ENCODE measurements at regions not wholly inside any gene's neighbourhood (a gene's known extent, or its start where the extent isn't known, plus 50 kb on each side); places are given as distances from the start of the nearest gene placed in this dataset.

DNA sequence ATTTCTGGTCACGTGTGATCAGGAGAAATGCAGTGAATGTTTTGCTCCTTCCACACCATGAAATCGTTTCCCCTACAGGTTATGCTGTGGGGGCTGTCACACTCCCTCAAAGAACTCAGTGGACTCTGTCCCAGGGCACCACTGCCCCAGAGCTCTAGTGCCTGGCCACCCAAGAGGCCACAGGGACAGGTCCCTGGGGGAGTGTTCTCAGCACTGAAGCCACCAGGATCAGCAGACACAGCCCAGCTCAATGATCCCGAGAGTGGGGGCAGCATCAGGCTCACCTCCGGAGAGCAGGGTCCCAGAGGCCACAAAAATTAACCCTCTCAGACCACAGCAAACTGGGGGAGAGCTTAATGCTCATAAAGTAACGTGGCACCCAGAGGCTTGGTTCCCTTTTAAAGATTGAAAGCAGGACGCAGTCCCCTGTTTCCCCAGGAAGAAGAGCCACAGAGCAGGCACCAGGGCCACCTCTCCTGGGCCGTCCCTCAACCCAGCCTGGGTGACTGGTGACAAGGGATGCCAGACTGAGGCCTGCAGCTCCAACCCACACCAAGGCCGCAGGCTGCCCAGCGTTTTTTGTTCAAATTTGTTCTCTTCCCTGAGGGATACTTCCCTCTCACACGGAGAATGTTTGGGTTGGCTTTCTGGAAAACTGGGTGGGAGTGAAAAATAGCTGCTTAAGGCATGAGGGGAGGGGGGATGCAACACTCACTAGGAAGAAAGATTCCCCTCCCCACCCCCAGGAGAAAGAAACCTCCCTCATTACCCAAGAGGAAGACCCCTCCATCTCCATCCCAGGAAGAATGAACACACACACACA is 123.3 kb upstream of the IGF1R start:
- Histone ChIP-seq H3K36me3 (ENCODE audit: insufficient read depth in 1 of 2, low read depth in 1 of 2) (no peaks in the 10 kb centered on the region), H3K27me3 (ENCODE audit: insufficient read depth in 3 of 3, low read length in 2 of 3) (peaks cover 0 to 4% (median 0%) of the 10 kb centered on the region in 3 donors), H3K4me3 (no peak overlapping the region), H3K9me3 (no peaks in the 10 kb centered on the region), H3K27ac (no peak overlapping the region), H3K4me1 (no peaks in the 10 kb centered on the region)
- TF ChIP-seq, protein P1, sequence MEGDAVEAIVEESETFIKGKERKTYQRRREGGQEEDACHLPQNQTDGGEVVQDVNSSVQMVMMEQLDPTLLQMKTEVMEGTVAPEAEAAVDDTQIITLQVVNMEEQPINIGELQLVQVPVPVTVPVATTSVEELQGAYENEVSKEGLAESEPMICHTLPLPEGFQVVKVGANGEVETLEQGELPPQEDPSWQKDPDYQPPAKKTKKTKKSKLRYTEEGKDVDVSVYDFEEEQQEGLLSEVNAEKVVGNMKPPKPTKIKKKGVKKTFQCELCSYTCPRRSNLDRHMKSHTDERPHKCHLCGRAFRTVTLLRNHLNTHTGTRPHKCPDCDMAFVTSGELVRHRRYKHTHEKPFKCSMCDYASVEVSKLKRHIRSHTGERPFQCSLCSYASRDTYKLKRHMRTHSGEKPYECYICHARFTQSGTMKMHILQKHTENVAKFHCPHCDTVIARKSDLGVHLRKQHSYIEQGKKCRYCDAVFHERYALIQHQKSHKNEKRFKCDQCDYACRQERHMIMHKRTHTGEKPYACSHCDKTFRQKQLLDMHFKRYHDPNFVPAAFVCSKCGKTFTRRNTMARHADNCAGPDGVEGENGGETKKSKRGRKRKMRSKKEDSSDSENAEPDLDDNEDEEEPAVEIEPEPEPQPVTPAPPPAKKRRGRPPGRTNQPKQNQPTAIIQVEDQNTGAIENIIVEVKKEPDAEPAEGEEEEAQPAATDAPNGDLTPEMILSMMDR (IDR thresholded peaks at IDR 0.05), result no peak
- DNase-seq, result no peak
- no peak for ATAC-seq
- WGBS, 3 donors, result 68 to 73% (median 69%) methylated on average over 10 of the region's 10 CpGs
- intact Hi-C loops (cut with DNase I), result loop anchor here in 1 of 2 donors (10.0 kb wide), 1 partner anchor 250 kb away; no protein-coding TSS in a partner anchor

DNA sequence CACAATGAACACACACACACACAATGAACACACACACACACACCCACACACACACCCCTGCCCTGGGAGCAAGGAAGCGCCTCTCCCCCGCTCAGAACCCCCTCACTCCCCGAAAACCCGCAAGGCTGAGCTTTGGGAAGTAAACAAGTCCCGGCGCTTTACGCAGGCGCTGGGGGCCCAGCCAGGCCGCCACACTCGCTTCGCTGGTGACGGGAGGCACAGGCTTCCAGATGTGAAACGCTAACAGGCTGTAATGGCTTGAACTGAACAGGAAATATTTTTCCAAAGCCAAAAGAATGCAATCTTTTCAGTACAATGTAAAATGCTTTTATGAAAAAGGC is 122.7 kb upstream of the IGF1R start:
- no peaks in the 10 kb centered on the region for H3K9me3 ChIP-seq
- no peak overlapping the region for H3K27ac ChIP-seq
- no peaks in the 10 kb centered on the region for H3K4me1 ChIP-seq
- WGBS, 3 donors, result 66 to 68% (median 67%) methylated on average over 13 of the region's 13 CpGs
- H3K36me3 ChIP-seq (ENCODE audit: insufficient read depth in 1 of 2, low read depth in 1 of 2), result no peaks in the 10 kb centered on the region
- no peak overlapping the region for H3K4me3 ChIP-seq
- TF ChIP-seq, protein P1 (IDR thresholded peaks at IDR 0.05), result no peak
- DNase-seq (no peak), ATAC-seq (no peak)
- intact Hi-C loops (cut with DNase I), result loop anchor here in 1 of 2 donors (10.0 kb wide), 1 partner anchor 249 kb away; no protein-coding TSS in a partner anchor
- peaks cover 0 to 10% (median 0%) of the 10 kb centered on the region in 3 donors for H3K27me3 ChIP-seq (ENCODE audit: insufficient read depth in 3 of 3, low read length in 2 of 3)

DNA sequence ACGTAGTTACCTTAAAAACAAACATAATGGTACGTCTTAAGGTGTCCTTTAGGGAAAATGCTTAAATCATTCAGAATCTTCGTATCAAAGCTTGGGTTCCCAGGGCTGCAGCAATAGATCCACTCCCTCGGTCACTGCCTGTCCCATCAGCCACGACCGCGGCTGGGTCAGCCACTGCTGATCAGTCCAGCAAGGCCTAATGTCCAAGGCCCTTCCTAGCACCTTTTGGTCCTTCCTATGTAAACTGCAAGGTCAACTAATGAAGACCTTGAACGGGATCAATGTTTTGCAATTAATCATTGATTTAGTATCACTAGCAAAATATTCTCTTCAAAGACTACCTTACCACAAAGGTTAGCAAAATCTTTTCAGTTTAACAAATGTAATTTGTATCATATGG is 122.2 kb upstream of the IGF1R start:
- 91 to 93% (median 92%) methylated on average over 8 of the region's 8 CpGs for WGBS, 3 donors
- ATAC-seq, result no peak
- no peaks in the 10 kb centered on the region for H3K4me1 ChIP-seq

DNA sequence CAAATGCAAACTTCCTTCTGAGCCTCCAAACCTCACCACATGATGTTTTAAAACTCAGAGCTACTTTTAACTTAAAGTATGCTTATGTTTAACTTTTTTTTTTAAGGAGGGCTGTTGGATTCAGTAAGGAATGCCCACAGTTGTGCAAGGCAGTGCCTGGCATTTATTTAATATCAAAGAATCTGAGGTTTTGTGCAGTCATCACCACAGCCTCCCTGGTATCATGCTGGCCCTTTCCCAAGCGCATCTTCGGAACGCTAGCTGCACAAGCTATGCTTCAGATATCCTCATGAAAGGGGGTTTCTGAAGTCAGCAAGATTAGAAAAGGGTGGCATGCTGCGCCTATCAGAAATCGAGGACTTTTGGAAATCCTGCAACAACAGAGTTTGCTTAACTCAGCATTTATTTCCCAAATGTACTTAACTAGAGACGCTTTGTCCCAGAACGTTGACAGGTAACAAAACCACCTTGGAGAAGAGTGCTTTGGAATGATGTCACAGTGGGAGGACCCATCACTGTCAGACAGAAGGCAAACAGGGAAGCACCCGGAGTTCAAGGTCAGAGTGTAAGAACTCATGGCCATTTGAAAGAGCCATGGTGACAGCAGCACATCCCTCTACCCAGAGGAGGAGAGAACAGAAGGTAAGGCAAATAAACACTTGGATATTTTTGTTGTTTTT is 120.2 kb upstream of the IGF1R start:
- no peak overlapping the region for H3K4me3 ChIP-seq
- ATAC-seq (no peak), DNase-seq (no peak)
- intact Hi-C loops (cut with DNase I), result loop anchor here in 1 of 2 donors (10.0 kb wide), 1 partner anchor 247 kb away; no protein-coding TSS in a partner anchor
- TF ChIP-seq, protein P1 (IDR thresholded peaks at IDR 0.05), result no peak
- no peaks in the 10 kb centered on the region for H3K4me1 ChIP-seq
- no peak overlapping the region for H3K27ac ChIP-seq
- H3K9me3 ChIP-seq, result no peaks in the 10 kb centered on the region
- WGBS, 3 donors, result 78 to 83% (median 79%) methylated on average over 8 of the region's 8 CpGs
- H3K27me3 ChIP-seq (ENCODE audit: insufficient read depth in 3 of 3, low read length in 2 of 3), result peaks cover 0 to 21% (median 0%) of the 10 kb centered on the region in 3 donors
- H3K36me3 ChIP-seq (ENCODE audit: insufficient read depth in 1 of 2, low read depth in 1 of 2), result no peaks in the 10 kb centered on the region

More for the DNA sequence above, 122.2 kb upstream of the IGF1R start:
- H3K9me3 ChIP-seq, result no peaks in the 10 kb centered on the region
- intact Hi-C loops (cut with DNase I), result loop anchor here in 1 of 2 donors (10.0 kb wide), 1 partner anchor 249 kb away; no protein-coding TSS in a partner anchor
- no peak overlapping the region for H3K4me3 ChIP-seq
- TF ChIP-seq, protein P1 (IDR thresholded peaks at IDR 0.05), result no peak
- no peak for DNase-seq
- H3K27me3 ChIP-seq (ENCODE audit: insufficient read depth in 3 of 3, low read length in 2 of 3), result peaks cover 0 to 14% (median 0%) of the 10 kb centered on the region in 3 donors
- H3K36me3 ChIP-seq (ENCODE audit: insufficient read depth in 1 of 2, low read depth in 1 of 2), result no peaks in the 10 kb centered on the region
- H3K27ac ChIP-seq, result no peak overlapping the region

Data from psoas muscle (tissue), 7 donors.